OCI-LY7 (cell line): ENCODE measurements at regions not wholly inside any gene's neighbourhood (a gene's known extent, or its start where the extent isn't known, plus 50 kb on each side); places are given as distances from the start of the nearest gene placed in this dataset.

ENCODE experiments used
- BruUV-seq: library from RNA; stranded (reverse); fragments of 400-500 nt; replicated peaks from 2 replicates; lab custom pipeline; 2021; lab: Mats Ljungman, UMichigan
- CTCF ChIA-PET: fragments of 300-600 bp; sonication (Branson Sonifier 250); formaldehyde crosslinking; loops from one replicate; lab custom pipeline; 2022; ENCODE audit warnings: antibody characterized with exemption; ENCODE audit not compliant: unreplicated experiment; lab: Charles Lee
- POLR2A ChIA-PET: fragments of 300-600 bp; sonication (Branson Sonifier 250); formaldehyde crosslinking; loops from one replicate; lab custom pipeline; 2022; ENCODE audit warnings: antibody characterized with exemption; lab: Charles Lee
- DNase-seq: peaks from one replicate; pipeline ENCODE4 v3.0.0-alpha.2; 2015; ENCODE audit warnings: low spot score
- H2AFZ ChIP-seq: fragments of 200-600 bp; sonication (generic), shearing (Covaris generic); 2 replicates; pipeline ENCODE4 v1.6.1; 2014; ENCODE audit warnings: mild to moderate bottlenecking, antibody characterized with exemption, low read length, moderate library complexity
- H3K27ac ChIP-seq: fragments of 200-600 bp; sonication (generic); 2 replicates; pipeline ENCODE4 v1.5.1; 2014; ENCODE audit warnings: mixed run types, low read depth, mild to moderate bottlenecking, moderate library complexity, low read length, inconsistent platforms; ENCODE audit not compliant: poor library complexity, severe bottlenecking
- H3K36me3 ChIP-seq: fragments of 200-600 bp; sonication (generic); 2 replicates; pipeline ENCODE4 v1.6.1; 2014; ENCODE audit warnings: mild to moderate bottlenecking, antibody characterized with exemption, low read length, moderate library complexity, mixed read lengths; ENCODE audit not compliant: insufficient read depth
- H3K4me1 ChIP-seq: fragments of 200-600 bp; sonication (generic); 2 replicates; pipeline ENCODE4 v1.5.1; 2014; ENCODE audit warnings: mild to moderate bottlenecking, low read length; ENCODE audit not compliant: insufficient read depth, poor library complexity, severe bottlenecking
- H3K4me2 ChIP-seq: fragments of 200-600 bp; sonication (generic); 2 replicates; pipeline ENCODE4 v1.6.1; 2014; ENCODE audit warnings: mild to moderate bottlenecking, low read length
- H3K4me3 ChIP-seq: fragments of 200-600 bp; sonication (generic); 2 replicates; pipeline ENCODE4 v1.5.1; 2014; ENCODE audit warnings: mild to moderate bottlenecking, low read depth, low read length; ENCODE audit not compliant: poor library complexity, severe bottlenecking
- H3K79me2 ChIP-seq: fragments of 200-600 bp; sonication (generic); 2 replicates; pipeline ENCODE4 v1.6.1; 2016; ENCODE audit warnings: low read depth, mild to moderate bottlenecking, low read length, moderate library complexity, mixed read lengths; ENCODE audit not compliant: insufficient read depth
- H3K9me2 ChIP-seq: fragments of 200-600 bp; sonication (generic); 2 replicates; pipeline ENCODE4 v1.6.1; 2016; ENCODE audit warnings: mild to moderate bottlenecking, low read length, mixed read lengths; ENCODE audit not compliant: insufficient read depth
- H3K9me3 ChIP-seq: fragments of 200-600 bp; sonication (generic); 2 replicates; pipeline ENCODE4 v1.6.1; 2014; ENCODE audit warnings: mild to moderate bottlenecking, mixed run types, low read length, mixed read lengths
- H4K20me1 ChIP-seq: fragments of 200-600 bp; sonication (generic); 2 replicates; pipeline ENCODE4 v1.6.1; 2014; ENCODE audit warnings: mild to moderate bottlenecking, antibody characterized with exemption, low read length, moderate library complexity, mixed read lengths; ENCODE audit not compliant: insufficient read depth
- EZH2phosphoT487 ChIP-seq: fragments of 200-600 bp; sonication (generic); IDR thresholded peaks from 2 replicates; pipeline ENCODE4 v1.6.1; 2018; ENCODE audit warnings: low read depth, borderline replicate concordance, mild to moderate bottlenecking, mixed run types, antibody characterized with exemption, low read length, moderate library complexity, mixed read lengths
- intact Hi-C: fragments of 100-400 bp; cut with micrococcal nuclease; formaldehyde crosslinking; loops from one replicate; pipeline ENCODE4 v1.10.0; 2022; ENCODE audit not compliant: unreplicated experiment
- TF ChIP-seq, protein P1 (sequence below): fragments of 200-600 bp; sonication (generic); conservative IDR thresholded peaks from 2 replicates; pipeline ENCODE4 v1.5.1; 2014; ENCODE audit warnings: mild to moderate bottlenecking, antibody characterized with exemption, low read length, moderate library complexity, mixed read lengths

DNA sequence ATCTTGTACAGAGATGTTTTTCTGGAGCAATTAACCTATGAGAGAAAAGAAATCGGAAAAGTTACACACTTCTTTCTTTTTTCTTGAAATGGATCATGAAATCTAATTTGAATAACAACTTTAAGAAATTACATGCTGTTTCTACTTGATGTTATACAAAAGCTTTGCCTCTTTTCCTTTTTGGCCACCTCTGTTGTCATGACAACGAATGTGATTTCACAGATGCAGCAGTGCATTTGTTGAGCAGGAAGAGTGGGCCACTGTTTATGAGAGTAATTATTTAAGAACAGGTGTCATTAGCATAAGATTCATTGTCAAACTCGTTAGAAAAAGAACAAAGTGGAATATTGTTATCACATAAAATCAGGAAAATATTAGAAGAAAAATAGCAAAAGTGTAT is 148.3 kb upstream of the IMPG1 start:
- no TSS peak for BruUV-seq

DNA sequence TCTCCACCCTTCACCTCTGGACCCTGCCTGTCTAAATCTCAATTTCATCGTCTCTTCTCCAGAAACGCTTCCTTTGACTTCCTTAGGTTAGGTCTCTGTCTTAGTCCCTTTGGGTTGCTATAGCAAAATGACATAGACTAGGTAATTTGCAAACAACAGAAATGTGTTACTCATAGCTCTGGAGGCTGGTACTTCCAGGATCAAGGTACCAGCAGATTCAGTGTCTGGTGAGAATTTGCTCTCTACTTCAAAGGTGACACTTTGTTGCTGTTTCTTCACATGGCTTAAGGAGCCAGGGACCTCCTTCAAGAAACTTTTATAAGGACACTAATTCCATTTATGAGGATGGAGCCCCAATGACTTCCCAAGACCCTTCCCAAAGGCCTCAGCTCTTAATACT is 145.1 kb upstream of the IMPG1 start:
- no peaks in the 10 kb centered on the region for H3K4me1 ChIP-seq
- no peaks in the 10 kb centered on the region for H3K9me3 ChIP-seq
- no peak for DNase-seq
- no peaks in the 10 kb centered on the region for H3K9me2 ChIP-seq
- no peaks in the 10 kb centered on the region for H4K20me1 ChIP-seq
- ChIA-PET POLR2A (no interaction called here), CTCF (no interaction called here)
- intact Hi-C loops, result no loop called here
- H3K27ac ChIP-seq, result no peak overlapping the region
- no peak overlapping the region for H2AFZ ChIP-seq
- no TSS peak for BruUV-seq
- TF ChIP-seq EZH2phosphoT487, result no peak
- TF ChIP-seq, protein P1, sequence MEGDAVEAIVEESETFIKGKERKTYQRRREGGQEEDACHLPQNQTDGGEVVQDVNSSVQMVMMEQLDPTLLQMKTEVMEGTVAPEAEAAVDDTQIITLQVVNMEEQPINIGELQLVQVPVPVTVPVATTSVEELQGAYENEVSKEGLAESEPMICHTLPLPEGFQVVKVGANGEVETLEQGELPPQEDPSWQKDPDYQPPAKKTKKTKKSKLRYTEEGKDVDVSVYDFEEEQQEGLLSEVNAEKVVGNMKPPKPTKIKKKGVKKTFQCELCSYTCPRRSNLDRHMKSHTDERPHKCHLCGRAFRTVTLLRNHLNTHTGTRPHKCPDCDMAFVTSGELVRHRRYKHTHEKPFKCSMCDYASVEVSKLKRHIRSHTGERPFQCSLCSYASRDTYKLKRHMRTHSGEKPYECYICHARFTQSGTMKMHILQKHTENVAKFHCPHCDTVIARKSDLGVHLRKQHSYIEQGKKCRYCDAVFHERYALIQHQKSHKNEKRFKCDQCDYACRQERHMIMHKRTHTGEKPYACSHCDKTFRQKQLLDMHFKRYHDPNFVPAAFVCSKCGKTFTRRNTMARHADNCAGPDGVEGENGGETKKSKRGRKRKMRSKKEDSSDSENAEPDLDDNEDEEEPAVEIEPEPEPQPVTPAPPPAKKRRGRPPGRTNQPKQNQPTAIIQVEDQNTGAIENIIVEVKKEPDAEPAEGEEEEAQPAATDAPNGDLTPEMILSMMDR, result no peak
- no peaks in the 10 kb centered on the region for H3K36me3 ChIP-seq
- H3K4me2 ChIP-seq, result no peak overlapping the region
- H3K4me3 ChIP-seq, result no peak overlapping the region
- no peaks in the 10 kb centered on the region for H3K79me2 ChIP-seq

More for the DNA sequence above, 148.3 kb upstream of the IMPG1 start:
- Histone ChIP-seq H3K4me3 (no peak overlapping the region), H3K9me3 (no peaks in the 10 kb centered on the region), H3K4me2 (no peak overlapping the region), H3K4me1 (no peaks in the 10 kb centered on the region), H2AFZ (no peak overlapping the region), H3K27ac (no peak overlapping the region), H3K9me2 (no peaks in the 10 kb centered on the region), H4K20me1 (no peaks in the 10 kb centered on the region), H3K36me3 (no peaks in the 10 kb centered on the region), H3K79me2 (no peaks in the 10 kb centered on the region)
- intact Hi-C loops, result no loop called here
- POLR2A ChIA-PET, result no interaction called here
- CTCF ChIA-PET, result no interaction called here
- DNase-seq, result no peak
- TF ChIP-seq, protein P1, result no peak
- no peak for TF ChIP-seq EZH2phosphoT487

DNA sequence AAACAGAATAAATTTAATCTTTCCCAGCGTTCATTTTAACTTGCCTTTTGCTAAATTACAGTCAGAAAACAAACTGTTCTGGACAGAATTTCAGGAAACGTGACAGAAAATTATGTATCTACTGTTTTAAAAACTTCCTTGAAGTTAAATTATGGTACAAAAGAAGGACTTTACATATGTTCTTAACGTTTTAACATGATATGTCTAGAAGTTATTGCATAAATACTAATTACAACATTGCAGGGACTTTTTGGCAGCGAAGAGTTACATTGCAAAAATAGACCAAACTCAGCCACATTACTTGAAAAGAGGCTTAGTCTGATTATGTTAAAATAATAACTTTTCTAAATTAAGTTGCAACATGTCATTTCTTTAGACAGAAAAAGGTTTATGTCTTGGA is 142.1 kb upstream of the IMPG1 start:
- Histone ChIP-seq H3K36me3 (no peaks in the 10 kb centered on the region), H3K9me3 (no peaks in the 10 kb centered on the region), H3K79me2 (no peaks in the 10 kb centered on the region), H3K4me1 (no peaks in the 10 kb centered on the region), H3K9me2 (no peaks in the 10 kb centered on the region), H3K4me2 (no peak overlapping the region), H2AFZ (no peak overlapping the region), H4K20me1 (no peaks in the 10 kb centered on the region), H3K4me3 (no peak overlapping the region), H3K27ac (no peak overlapping the region)
- POLR2A ChIA-PET, result no interaction called here
- intact Hi-C loops, result no loop called here
- CTCF ChIA-PET, result no interaction called here
- TF ChIP-seq, protein P1, result no peak
- no peak for TF ChIP-seq EZH2phosphoT487
- no TSS peak for BruUV-seq
- no peak for DNase-seq
